ENCODE measurements at regions not wholly inside any gene's neighbourhood (a gene's known extent, or its start where the extent isn't known, plus 50 kb on each side); places are given as distances from the start of the nearest gene placed in this dataset.

DNA sequence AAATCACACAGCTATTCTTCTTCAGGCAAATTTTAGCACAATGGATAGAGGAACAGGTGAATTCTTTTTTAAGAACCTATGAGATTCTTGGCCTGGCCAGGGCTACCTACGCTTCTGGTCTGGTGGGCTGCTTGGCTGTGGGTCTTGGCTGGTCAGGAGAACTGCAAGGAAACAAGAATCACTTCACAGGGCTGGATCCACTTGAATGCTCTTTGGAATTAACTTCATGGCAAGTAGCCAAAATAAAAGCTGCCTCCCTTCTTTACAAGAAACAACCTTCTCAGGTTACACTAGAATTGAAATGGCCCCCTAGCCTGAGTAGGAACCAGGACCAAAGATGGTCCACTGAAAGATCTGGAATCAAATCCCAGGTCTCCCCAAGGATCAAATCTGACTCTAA is 519.1 kb downstream of the IQCM start:
- DNase-seq = no peak
- Histone ChIP-seq H3K4me3 (no peak overlapping the region), H3K4me1 (no peaks in the 10 kb centered on the region), H3K27me3 (no peaks in the 10 kb centered on the region), H3K27ac (no peak overlapping the region), H3K9me3 (no peaks in the 10 kb centered on the region), H3K36me3 (no peaks in the 10 kb centered on the region)
- no peak for TF ChIP-seq POLR2A (IDR thresholded peaks at IDR 0.05)
- no peak for TF ChIP-seq CTCF (IDR thresholded peaks at IDR 0.05)

- H3K9me3 ChIP-seq = no peaks in the 10 kb centered on the region
- no peak overlapping the region for H3K27ac ChIP-seq
- no peak overlapping the region for H3K4me3 ChIP-seq
- DNase-seq = no peak
- no peaks in the 10 kb centered on the region for H3K4me1 ChIP-seq
- TF ChIP-seq CTCF (IDR thresholded peaks at IDR 0.05) (no peak), POLR2A (IDR thresholded peaks at IDR 0.05) (no peak)
- H3K27me3 ChIP-seq = no peaks in the 10 kb centered on the region
- no peaks in the 10 kb centered on the region for H3K36me3 ChIP-seq
Measured at GRCh38 chr4:149296084-149296483, 519.6 kb downstream of the IQCM start.

- no peak overlapping the region for H3K27ac ChIP-seq
- no peak for DNase-seq
- H3K36me3 ChIP-seq = no peaks in the 10 kb centered on the region
- no peaks in the 10 kb centered on the region for H3K9me3 ChIP-seq
- no peaks in the 10 kb centered on the region for H3K27me3 ChIP-seq
- H3K4me3 ChIP-seq = no peak overlapping the region
- H3K4me1 ChIP-seq = no peaks in the 10 kb centered on the region
- no peak for TF ChIP-seq CTCF (IDR thresholded peaks at IDR 0.05)
- no peak for TF ChIP-seq POLR2A (IDR thresholded peaks at IDR 0.05)
Measured at GRCh38 chr4:149294601-149295000, 521.0 kb downstream of the IQCM start.

GRCh38 chr4:149293046-149293649 is 522.5 kb downstream of the IQCM start:
- TF ChIP-seq POLR2A (IDR thresholded peaks at IDR 0.05) (no peak), CTCF (IDR thresholded peaks at IDR 0.05) (no peak)
- no peak overlapping the region for H3K27ac ChIP-seq
- DNase-seq = no peak
- H3K9me3 ChIP-seq = no peaks in the 10 kb centered on the region
- H3K4me3 ChIP-seq = no peak overlapping the region
- H3K36me3 ChIP-seq = no peaks in the 10 kb centered on the region
- H3K27me3 ChIP-seq = no peaks in the 10 kb centered on the region
- H3K4me1 ChIP-seq = no peaks in the 10 kb centered on the region

- no peaks in the 10 kb centered on the region for H3K4me1 ChIP-seq
- H3K4me3 ChIP-seq = no peak overlapping the region
- no peaks in the 10 kb centered on the region for H3K27me3 ChIP-seq
- no peak for DNase-seq
- no peak for TF ChIP-seq POLR2A (IDR thresholded peaks at IDR 0.05)
- no peak for TF ChIP-seq CTCF (IDR thresholded peaks at IDR 0.05)
- H3K27ac ChIP-seq = no peak overlapping the region
- no peaks in the 10 kb centered on the region for H3K9me3 ChIP-seq
- H3K36me3 ChIP-seq = no peaks in the 10 kb centered on the region
Measured at GRCh38 chr4:149292425-149293007, 523.1 kb downstream of the IQCM start.

Measured in Peyer's patch (tissue), 4 donors.